ENCODE measurements at regions not wholly inside any gene's neighbourhood (a gene's known extent, or its start where the extent isn't known, plus 50 kb on each side); places are given as distances from the start of the nearest gene placed in this dataset.

GRCh38 chr1:38784452-38785284, 74.9 kb downstream of the RRAGC start:
- Histone ChIP-seq H3K27ac (ENCODE audit: insufficient read length, low read depth, low read length) (no peak overlapping the region), H3K4me1 (ENCODE audit: insufficient read depth, low read length) (peaks cover 4% of the 10 kb centered on the region; the same call in 1 of the 2 replicates), H3K56ac (ENCODE audit: insufficient read length, low read depth, low read length) (no peak overlapping the region), H2BK5ac (ENCODE audit: insufficient read length, low read length) (no peak overlapping the region), H2BK12ac (ENCODE audit: insufficient read length, low read depth, low read length) (no peak overlapping the region), H3T11ph (ENCODE audit: low read length) (no peak overlapping the region), H2AFZ (ENCODE audit: low read length) (no peak overlapping the region), H3K27me3 (ENCODE audit: insufficient read depth, low read length) (no peaks in the 10 kb centered on the region), H3K79me2 (ENCODE audit: insufficient read depth, low read length) (no peaks in the 10 kb centered on the region), H3K23me2 (ENCODE audit: insufficient read length, low read depth, low read length, poor library complexity, severe bottlenecking) (no peaks in the 10 kb centered on the region), H4K5ac (ENCODE audit: insufficient read length, low read depth, low read length) (no peak overlapping the region), H4K8ac (replicated peaks; ENCODE audit: insufficient read length, low read depth, low read length) (no peak overlapping the region), H3K14ac (ENCODE audit: insufficient read depth, low read length) (no peak overlapping the region), H3K79me1 (ENCODE audit: insufficient read depth, low read depth, low read length, poor library complexity, severe bottlenecking) (no peaks in the 10 kb centered on the region), H4K20me1 (ENCODE audit: control insufficient read depth, insufficient read depth, insufficient read length) (no peaks in the 10 kb centered on the region), H2BK15ac (ENCODE audit: low read depth, low read length) (no peak overlapping the region), H2AK5ac (ENCODE audit: insufficient read length, low read length) (no peak overlapping the region), H3K23ac (ENCODE audit: insufficient read length, low read depth, low read length) (no peak overlapping the region), H3K4ac (ENCODE audit: low read depth, low read length) (no peak overlapping the region), H3K4me2 (ENCODE audit: insufficient read depth, insufficient read length, low read length) (no peak overlapping the region), H2BK20ac (ENCODE audit: low read depth, low read length, poor library complexity, severe bottlenecking) (no peak overlapping the region), H4K91ac (ENCODE audit: insufficient read length, low read depth, low read length) (no peak overlapping the region), H3K9me3 (ENCODE audit: control insufficient read depth, low read depth, low read length) (no peaks in the 10 kb centered on the region), H3K18ac (ENCODE audit: insufficient read length, low read depth, low read length) (no peak overlapping the region), H2BK120ac (ENCODE audit: low read depth, low read length, poor library complexity, severe bottlenecking) (no peak overlapping the region), H3K9ac (ENCODE audit: extremely low read depth, insufficient read length, low read length) (no peak overlapping the region)
- Mint-ChIP-seq H3K27ac (no peak overlapping the region), H3K27me3 (ENCODE audit: low read depth) (peaks cover 14% of the 10 kb centered on the region), H3K36me3 (ENCODE audit: insufficient read depth in 1 of 3, low read depth in 3 of 3) (no peaks in the 10 kb centered on the region; a peak in 1 of 7 replicates), H3K9me3 (no peaks in the 10 kb centered on the region), H3K4me3 (no peak overlapping the region), H3K4me1 (peaks cover 38 to 62% of the 10 kb centered on the region in 2 experiments)
- DNase-seq: no peak
- no peak for TF ChIP-seq CTCF (conservative IDR thresholded peaks at IDR 0.05)
- WGBS (ENCODE audit: extremely low coverage, insufficient read length, low lambda C conversion rate): no CpG with 5 or more reads among the region's 6 CpGs

Data from H9 (cell line).